Large intestine (tissue), 3 donors: ENCODE measurements at regions not wholly inside any gene's neighbourhood (a gene's known extent, or its start where the extent isn't known, plus 50 kb on each side); places are given as distances from the start of the nearest gene placed in this dataset.

ENCODE experiments used
- DNase-seq, 2 donors: peaks; one replicate each; pipeline versions ENCODE4 v3.0.0 to v3.0.0-alpha.2; 2013
- H3K27ac ChIP-seq: one replicate; pipeline ENCODE4 v1.5.1; 2013; ENCODE audit warnings: low read length
- H3K27me3 ChIP-seq: 2 replicates; pipeline ENCODE4 v1.6.1; 2013; ENCODE audit warnings: low read length; ENCODE audit not compliant: control insufficient read depth, insufficient read depth
- H3K36me3 ChIP-seq: 2 replicates; pipeline ENCODE4 v1.6.1; 2013; ENCODE audit warnings: low read length; ENCODE audit not compliant: control insufficient read depth, insufficient read depth
- H3K4me1 ChIP-seq: one replicate; pipeline ENCODE4 v1.6.1; 2013; ENCODE audit warnings: low read length; ENCODE audit not compliant: control insufficient read depth, insufficient read depth
- H3K4me3 ChIP-seq: one replicate; pipeline ENCODE4 v1.5.1; 2013; ENCODE audit warnings: low read length
- H3K9me3 ChIP-seq: one replicate; pipeline ENCODE4 v1.6.1; 2013; ENCODE audit warnings: mild to moderate bottlenecking, low read depth, low read length, moderate library complexity; ENCODE audit not compliant: control insufficient read depth
- WGBS: methylation state at CpG from one replicate; pipeline ENCODE4 v1.1.5; 2013; ENCODE audit warnings: low lambda C conversion rate; ENCODE audit not compliant: insufficient coverage; 5-methylcytosine and 5-hydroxymethylcytosine counted together

DNA sequence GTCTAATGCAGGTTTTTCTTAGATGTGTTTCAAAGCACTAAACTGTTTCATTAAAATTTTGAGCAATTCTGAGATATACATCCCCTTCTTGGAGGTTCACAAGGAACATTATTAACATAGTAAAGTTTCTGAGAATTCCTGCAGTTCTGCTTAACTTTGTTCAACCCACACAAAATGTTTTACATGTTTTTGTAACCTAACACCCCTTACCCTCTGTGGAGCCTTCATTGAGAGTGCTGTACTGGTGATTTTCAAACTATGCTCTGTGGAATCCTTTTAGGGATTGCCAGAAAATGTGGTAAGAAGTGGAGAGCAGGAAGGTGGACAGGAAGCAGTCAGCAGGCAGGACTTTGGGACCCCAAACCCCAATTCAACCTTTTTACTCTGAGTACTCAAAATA lies 53.6 kb upstream of the ABCB5 start:
- H3K9me3 ChIP-seq = peaks cover 4% of the 10 kb centered on the region
- no peaks in the 10 kb centered on the region for H3K36me3 ChIP-seq
- H3K27ac ChIP-seq = no peak overlapping the region
- H3K4me3 ChIP-seq = no peak overlapping the region
- H3K4me1 ChIP-seq = no peaks in the 10 kb centered on the region
- H3K27me3 ChIP-seq = no peaks in the 10 kb centered on the region
- no peak for DNase-seq

DNA sequence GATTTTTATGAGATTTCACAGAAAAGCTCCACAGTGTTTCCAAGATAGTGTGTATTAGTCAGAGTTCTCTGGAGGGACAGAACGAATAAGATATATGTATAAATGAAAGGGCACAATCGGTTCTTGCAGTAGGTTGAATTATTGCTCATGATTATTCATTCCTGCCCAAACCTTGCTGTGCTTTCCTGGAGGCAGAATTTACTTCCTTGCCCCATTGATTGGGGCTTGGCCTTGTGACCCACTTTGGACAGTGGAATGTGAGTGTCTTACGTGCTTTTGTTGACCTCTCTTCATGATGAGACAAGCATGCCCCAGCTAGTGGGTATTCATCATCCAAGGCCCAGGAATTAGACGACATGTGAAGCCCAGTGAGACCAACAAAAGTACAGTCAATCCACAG lies 53.0 kb upstream of the ABCB5 start:
- Histone ChIP-seq H3K27me3 (no peaks in the 10 kb centered on the region), H3K9me3 (peaks cover 4% of the 10 kb centered on the region), H3K27ac (no peak overlapping the region), H3K36me3 (no peaks in the 10 kb centered on the region), H3K4me3 (no peak overlapping the region), H3K4me1 (no peaks in the 10 kb centered on the region)
- WGBS = 93% methylated on average over 2 of the region's 4 CpGs
- no peak for DNase-seq
